Muscle of leg (tissue), 3 donors: ENCODE measurements at regions not wholly inside any gene's neighbourhood (a gene's known extent, or its start where the extent isn't known, plus 50 kb on each side); places are given as distances from the start of the nearest gene placed in this dataset.
"Not testable (repeated sequence)": the region's sequence is repeated elsewhere in the genome, so short reads cannot be mapped to it uniquely, and the experiment has no call there.

Source experiments
- DNase-seq: peaks from one replicate; pipeline ENCODE4 v3.0.0; 2013
- H3K27ac ChIP-seq: one replicate; pipeline ENCODE4 v1.5.1; 2013; ENCODE audit warnings: mild to moderate bottlenecking, low read length, control low read depth
- H3K27me3 ChIP-seq: one replicate; pipeline ENCODE4 v1.6.1; 2013; ENCODE audit warnings: low read length; ENCODE audit not compliant: control insufficient read depth, insufficient read depth
- H3K36me3 ChIP-seq: one replicate; pipeline ENCODE4 v1.6.1; 2013; ENCODE audit warnings: low read length; ENCODE audit not compliant: control insufficient read depth, insufficient read depth
- H3K4me1 ChIP-seq: one replicate; pipeline ENCODE4 v1.6.1; 2013; ENCODE audit warnings: low read length; ENCODE audit not compliant: control insufficient read depth, insufficient read depth
- H3K4me3 ChIP-seq: one replicate; pipeline ENCODE4 v1.5.1; 2013; ENCODE audit warnings: low read length, control low read depth
- H3K9me3 ChIP-seq: replicated peaks from 2 replicates; pipeline ENCODE4 v1.6.1; 2013; ENCODE audit warnings: low read depth, low read length; ENCODE audit not compliant: control insufficient read depth
- WGBS: methylation state at CpG from one replicate; pipeline ENCODE4 v1.1.5; 2013; ENCODE audit warnings: missing lambda C conversion rate; ENCODE audit not compliant: insufficient coverage; 5-methylcytosine and 5-hydroxymethylcytosine counted together

DNA sequence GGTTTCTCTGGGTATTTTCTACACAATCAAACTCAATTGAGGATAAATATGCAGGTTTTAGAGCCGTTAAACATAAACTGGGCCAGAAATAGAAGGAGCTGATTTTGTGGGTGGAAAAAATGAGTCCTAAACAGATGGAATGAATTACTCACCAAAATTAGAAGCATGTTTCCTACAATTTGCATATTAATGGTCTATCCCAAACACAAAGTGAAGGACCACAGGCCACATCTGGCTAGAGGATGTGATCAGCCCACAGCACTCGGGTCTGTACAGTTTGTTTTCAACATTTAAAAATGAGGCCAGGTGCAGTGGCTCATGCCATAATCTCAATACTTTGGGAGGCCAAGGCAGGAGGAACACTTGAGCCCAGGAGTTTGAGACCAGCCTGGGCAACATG is 296.3 kb downstream of the PREX1 start:
- H3K9me3 ChIP-seq, result no peaks in the 10 kb centered on the region
- 14% methylated on average over 1 of the region's 2 CpGs for WGBS
- no peaks in the 10 kb centered on the region for H3K4me1 ChIP-seq
- H3K36me3 ChIP-seq, result no peaks in the 10 kb centered on the region
- no peak overlapping the region for H3K27ac ChIP-seq
- peaks cover 34% of the 10 kb centered on the region for H3K27me3 ChIP-seq
- no peak for DNase-seq
- H3K4me3 ChIP-seq, result no peak overlapping the region

DNA sequence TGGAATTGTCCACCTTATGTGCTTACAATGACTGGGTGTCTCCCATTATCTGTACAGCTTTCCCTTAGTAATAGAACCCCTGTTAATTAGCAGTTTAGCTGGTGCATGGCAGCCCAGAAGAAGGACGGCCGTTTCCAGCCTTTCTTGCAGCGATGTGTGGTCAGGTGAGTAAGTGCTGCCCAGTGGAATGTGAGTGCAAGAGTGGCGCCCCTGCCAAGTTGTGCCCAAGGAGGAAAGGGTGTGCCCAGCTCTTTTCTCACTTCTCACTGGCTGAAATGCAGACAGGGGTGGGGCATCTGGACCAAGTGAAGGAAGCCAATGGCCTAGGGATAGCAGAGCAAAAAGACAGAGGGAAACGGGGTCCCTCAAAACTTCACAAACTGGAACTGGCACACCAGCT is 296.8 kb downstream of the PREX1 start:
- DNase-seq, result no peak
- Histone ChIP-seq H3K4me1 (no peaks in the 10 kb centered on the region), H3K4me3 (no peak overlapping the region), H3K27ac (no peak overlapping the region), H3K27me3 (peaks cover 34% of the 10 kb centered on the region), H3K36me3 (no peaks in the 10 kb centered on the region), H3K9me3 (no peaks in the 10 kb centered on the region)
- WGBS, result 84% methylated on average over 4 of the region's 5 CpGs

DNA sequence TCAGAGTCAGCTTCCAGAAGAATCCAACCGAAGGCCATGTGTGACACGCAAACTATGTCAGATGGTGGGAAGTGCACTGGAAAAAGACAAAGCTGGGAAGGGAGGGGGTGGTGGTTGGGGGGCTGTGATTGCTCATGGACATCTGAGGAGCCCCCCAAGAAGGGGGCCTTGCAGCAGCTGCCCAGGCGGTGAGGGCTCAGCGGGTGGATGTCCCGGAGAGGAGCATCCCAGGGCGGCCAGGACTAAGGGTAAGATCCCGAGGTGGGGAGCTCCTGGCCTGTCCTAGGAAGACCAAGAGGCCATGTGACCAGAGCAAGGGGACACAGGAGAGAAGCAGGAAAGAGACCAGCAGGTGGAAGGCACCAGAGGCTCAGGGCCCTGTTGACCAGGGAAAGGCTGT is 299.5 kb downstream of the PREX1 start:
- WGBS, result 94% methylated on average over 7 of the region's 7 CpGs
- peaks cover 26% of the 10 kb centered on the region for H3K27me3 ChIP-seq
- no peak overlapping the region for H3K4me3 ChIP-seq
- DNase-seq, result no peak
- H3K36me3 ChIP-seq, result no peaks in the 10 kb centered on the region
- H3K27ac ChIP-seq, result no peak overlapping the region
- no peaks in the 10 kb centered on the region for H3K4me1 ChIP-seq
- no peaks in the 10 kb centered on the region for H3K9me3 ChIP-seq

DNA sequence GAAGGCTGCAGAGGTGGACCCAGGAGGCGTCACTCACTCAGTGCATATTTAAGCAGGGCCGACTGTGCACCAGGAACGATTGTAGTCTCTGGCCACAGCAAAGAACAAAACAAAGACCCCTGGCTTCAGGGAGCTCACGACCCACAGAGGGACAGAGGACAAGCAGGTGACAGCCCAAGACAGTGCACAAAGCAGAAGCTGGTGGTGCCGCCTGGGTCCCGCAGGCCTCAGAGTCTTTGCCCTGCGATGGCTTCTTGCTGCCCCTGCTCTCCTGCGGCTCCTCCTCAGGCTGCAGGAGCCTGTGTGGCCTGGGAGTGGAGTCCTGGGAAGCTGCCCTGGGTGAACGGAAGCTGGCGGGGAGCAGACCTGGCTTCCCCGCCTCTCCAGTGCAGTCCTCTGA is 300.0 kb downstream of the PREX1 start:
- peaks cover 26% of the 10 kb centered on the region for H3K27me3 ChIP-seq
- DNase-seq, result no peak
- no peaks in the 10 kb centered on the region for H3K4me1 ChIP-seq
- no peaks in the 10 kb centered on the region for H3K9me3 ChIP-seq
- H3K27ac ChIP-seq, result no peak overlapping the region
- WGBS, result 77% methylated on average over 9 of the region's 11 CpGs
- no peaks in the 10 kb centered on the region for H3K36me3 ChIP-seq
- H3K4me3 ChIP-seq, result no peak overlapping the region

DNA sequence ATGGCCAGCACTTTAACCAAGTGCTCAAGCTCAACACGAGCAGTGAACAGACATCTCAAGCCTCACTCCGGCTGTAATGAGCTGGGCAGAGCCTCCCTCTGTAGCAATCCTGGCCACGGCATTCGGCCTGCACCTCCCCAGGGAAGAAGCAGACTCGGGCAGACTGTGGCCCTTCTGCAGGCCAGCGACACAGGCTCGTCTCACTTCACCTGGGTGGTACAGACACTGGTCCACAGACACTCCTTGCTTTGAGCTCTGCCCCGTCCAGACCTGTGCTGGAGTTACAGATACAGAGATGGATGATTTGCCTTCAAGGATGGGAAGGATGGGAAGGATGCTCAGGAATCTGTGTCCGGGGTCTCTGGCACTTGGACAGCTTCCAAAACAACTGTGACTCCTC is 300.9 kb downstream of the PREX1 start:
- 59% methylated on average over 9 of the region's 9 CpGs for WGBS
- Histone ChIP-seq H3K9me3 (no peaks in the 10 kb centered on the region), H3K27ac (no peak overlapping the region), H3K4me3 (no peak overlapping the region), H3K27me3 (peaks cover 26% of the 10 kb centered on the region), H3K36me3 (no peaks in the 10 kb centered on the region), H3K4me1 (no peaks in the 10 kb centered on the region)
- DNase-seq, result no peak

DNA sequence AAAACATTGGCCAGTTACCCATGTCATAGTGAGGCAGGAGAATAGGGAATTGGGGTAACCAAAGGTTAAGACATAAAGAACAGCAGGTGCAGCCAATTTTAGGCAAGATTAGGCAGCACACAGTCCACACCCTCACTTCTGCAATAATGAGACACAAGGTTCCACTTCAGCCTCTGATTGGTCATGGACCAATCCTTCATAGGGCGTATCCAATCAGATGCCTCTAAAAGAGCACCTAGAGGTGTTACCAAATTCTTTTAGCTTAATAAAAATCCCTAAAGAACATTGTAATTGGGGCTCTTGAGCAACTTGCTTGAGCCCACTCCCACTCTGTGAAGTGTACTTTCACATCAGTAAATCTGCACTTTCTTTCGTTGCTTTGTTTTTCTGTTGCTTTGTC is 302.4 kb downstream of the PREX1 start:
- Histone ChIP-seq H3K9me3 (no peaks in the 10 kb centered on the region), H3K4me3 (no peak overlapping the region), H3K27me3 (peaks cover 25% of the 10 kb centered on the region), H3K4me1 (no peaks in the 10 kb centered on the region), H3K27ac (no peak overlapping the region), H3K36me3 (no peaks in the 10 kb centered on the region)
- WGBS, result 100% methylated on average over 1 of the region's 2 CpGs
- DNase-seq, result no peak

DNA sequence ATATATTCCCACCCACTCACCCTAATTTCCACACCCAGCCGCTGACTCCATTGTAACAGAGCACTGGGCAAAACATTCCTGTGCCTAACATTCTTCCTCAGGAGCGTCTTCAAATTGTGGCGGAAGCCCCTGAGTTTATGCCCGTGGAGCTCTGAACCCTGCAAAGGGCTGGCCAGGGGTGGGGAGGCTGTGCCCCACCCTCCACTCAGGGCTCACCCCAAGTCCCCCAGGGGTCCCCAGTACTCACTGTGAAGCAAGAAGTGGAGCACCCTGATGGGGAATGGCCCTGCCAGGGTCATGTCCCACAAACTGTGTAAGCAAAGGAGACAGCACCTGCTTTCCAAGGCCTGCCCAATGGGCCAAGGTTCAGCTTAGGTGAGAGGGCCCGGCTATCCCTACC is 303.2 kb downstream of the PREX1 start:
- H3K27me3 ChIP-seq, result peaks cover 28% of the 10 kb centered on the region
- no peak overlapping the region for H3K27ac ChIP-seq
- no peak overlapping the region for H3K4me3 ChIP-seq
- no peaks in the 10 kb centered on the region for H3K9me3 ChIP-seq
- no peak for DNase-seq
- 100% methylated on average over 4 of the region's 5 CpGs for WGBS
- H3K36me3 ChIP-seq, result no peaks in the 10 kb centered on the region
- H3K4me1 ChIP-seq, result no peaks in the 10 kb centered on the region

DNA sequence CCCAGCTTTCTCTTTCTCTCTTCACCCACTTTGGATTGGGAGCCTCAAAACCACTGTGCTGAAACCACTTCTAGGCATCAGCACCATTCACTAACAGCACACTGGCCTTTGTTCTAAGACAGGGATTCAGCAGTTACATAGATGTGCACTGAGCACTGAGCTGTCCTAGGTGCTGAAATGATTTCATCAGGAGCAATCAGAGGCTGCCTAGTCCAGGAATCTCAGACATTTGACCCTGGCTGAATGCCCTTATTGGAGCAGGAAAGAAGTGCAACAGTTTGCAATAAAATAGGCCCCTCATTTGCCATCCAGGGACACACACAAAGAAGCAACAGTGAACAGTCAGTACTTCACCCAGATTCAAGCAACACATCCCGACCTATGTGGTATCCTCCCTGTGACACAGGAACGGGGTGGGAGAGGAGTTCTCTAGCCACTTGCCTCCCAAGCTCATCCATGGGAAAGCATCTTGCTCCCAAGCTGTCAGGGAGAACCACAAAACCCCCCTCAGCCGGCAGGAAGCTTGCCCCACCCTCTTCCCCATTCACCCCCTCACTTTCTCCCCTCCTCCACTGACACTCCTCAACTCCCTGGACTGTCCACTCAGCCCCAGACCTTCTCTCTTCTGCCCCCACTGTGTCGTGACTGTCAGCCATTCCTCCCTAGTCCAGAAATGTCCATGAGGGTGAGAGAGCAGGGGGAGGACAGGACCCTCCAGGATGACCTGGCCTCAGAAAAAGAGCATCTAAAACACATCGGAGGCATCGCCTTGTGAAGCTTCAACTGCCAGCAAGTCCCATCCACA is 304.4 kb downstream of the PREX1 start:
- Histone ChIP-seq H3K36me3 (no peaks in the 10 kb centered on the region), H3K4me3 (no peak overlapping the region), H3K27ac (no peak overlapping the region), H3K27me3 (peaks cover 23% of the 10 kb centered on the region), H3K4me1 (no peaks in the 10 kb centered on the region), H3K9me3 (no peaks in the 10 kb centered on the region)
- peak; percentile 90 for DNase-seq
- WGBS, result 69% methylated on average over 4 of the region's 6 CpGs

DNA sequence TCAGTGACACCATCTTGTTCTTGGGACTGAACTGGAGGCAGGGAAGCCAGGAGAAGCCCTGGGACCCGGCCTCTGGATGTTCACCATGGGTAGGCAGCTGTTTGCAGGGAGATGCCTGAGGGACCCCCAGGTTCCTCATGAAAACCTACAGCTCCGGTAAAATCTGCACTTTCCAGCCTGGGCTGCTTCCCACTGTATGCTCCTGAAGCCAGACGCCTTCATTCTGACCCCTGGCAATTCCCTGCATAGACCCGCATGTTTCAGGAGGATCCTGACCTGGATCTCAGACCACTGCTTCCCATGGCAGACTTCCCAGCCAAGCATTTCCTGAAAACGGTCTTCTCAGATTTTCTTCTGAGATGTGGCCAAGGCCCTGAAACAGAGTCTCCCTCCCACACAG is 306.7 kb downstream of the PREX1 start:
- no peaks in the 10 kb centered on the region for H3K36me3 ChIP-seq
- H3K27me3 ChIP-seq, result peaks cover 14% of the 10 kb centered on the region
- no peak overlapping the region for H3K4me3 ChIP-seq
- H3K4me1 ChIP-seq, result no peaks in the 10 kb centered on the region
- DNase-seq, result no peak
- WGBS, result 64% methylated on average over 4 of the region's 5 CpGs
- no peaks in the 10 kb centered on the region for H3K9me3 ChIP-seq
- H3K27ac ChIP-seq, result no peak overlapping the region

DNA sequence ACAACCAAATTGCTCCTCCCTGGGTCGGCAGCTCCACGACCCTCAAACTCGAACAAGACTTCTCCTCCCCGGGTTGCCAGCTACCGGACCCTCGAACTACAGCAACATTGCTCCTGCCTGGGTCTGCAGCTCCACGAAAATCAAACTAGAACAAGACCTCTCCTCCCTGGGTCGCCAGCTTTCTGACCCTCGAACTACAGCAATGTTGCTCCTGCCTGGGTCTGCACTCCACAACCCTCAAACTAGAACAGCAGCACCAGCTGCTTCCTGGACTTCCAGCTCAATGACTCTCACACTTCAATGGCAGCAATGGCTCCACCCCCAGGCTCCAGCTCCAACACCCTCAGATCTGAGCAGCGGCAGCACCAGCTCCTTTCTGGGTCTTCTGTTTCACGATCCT is 311.6 kb downstream of the PREX1 start:
- H3K4me3 ChIP-seq, H3K27ac ChIP-seq, H3K4me1 ChIP-seq, H3K9me3 ChIP-seq, H3K36me3 ChIP-seq: not testable (repeated sequence)
- peaks cover 12% of the 10 kb centered on the region for H3K27me3 ChIP-seq
- 56% methylated on average over 9 of the region's 11 CpGs for WGBS
- peak; percentile 22 for DNase-seq

DNA sequence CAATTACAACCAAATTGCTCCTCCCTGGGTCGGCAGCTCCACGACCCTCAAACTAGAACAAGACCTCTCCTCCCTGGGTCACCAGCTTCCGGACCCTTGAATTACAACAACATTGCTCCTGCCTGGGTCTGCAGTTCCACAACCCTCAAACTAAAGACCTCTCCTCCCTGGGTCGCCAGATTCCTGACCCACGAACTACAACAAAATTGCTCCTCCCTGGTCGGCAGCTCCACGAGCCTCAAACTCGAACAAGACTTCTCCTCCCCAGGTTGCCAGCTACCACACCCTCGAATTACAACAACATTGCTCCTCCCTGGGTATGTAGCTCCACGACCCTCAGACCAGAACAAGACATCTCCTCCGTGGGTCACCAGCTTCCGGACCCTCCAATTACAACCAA is 313.2 kb downstream of the PREX1 start:
- not testable (repeated sequence) for H3K27me3 ChIP-seq, DNase-seq, H3K4me3 ChIP-seq, H3K4me1 ChIP-seq, H3K9me3 ChIP-seq, H3K27ac ChIP-seq, H3K36me3 ChIP-seq
- WGBS, result no CpG with 5 or more reads among the region's 12 CpGs
